ENCODE measurements at regions not wholly inside any gene's neighbourhood (a gene's known extent, or its start where the extent isn't known, plus 50 kb on each side); places are given as distances from the start of the nearest gene placed in this dataset.

DNA sequence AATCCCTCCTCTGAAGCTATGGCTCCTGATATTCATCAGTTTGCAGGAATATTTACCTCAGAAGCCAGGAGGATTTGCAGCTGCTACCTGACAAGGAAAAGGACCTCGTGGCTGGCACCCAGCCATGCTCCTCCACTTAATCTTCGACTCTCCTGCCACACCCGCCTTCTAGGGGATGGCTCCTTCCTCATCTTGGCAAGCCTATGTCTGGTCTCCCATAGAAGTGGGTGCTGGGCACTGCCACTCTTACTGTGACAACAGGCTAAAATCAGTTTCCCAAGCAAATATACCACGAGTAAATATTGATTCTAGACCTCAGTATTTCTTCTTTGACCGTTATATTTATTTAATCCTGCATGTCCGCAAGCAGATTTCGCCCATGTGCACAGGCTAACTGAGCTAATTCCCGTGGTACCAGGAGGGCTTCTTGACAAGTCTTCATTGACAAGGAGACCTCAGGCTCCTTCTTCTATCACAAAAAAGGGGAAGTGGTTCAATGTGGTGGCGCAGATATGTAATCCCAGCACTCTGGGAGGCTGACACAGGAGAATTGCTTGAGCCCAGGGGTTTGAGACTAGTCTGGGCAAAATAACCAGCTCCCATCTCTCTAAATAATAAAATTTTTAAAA is 52.6 kb upstream of the DCTD start:
- no peak for DNase-seq (ENCODE audit: low spot score)

DNA sequence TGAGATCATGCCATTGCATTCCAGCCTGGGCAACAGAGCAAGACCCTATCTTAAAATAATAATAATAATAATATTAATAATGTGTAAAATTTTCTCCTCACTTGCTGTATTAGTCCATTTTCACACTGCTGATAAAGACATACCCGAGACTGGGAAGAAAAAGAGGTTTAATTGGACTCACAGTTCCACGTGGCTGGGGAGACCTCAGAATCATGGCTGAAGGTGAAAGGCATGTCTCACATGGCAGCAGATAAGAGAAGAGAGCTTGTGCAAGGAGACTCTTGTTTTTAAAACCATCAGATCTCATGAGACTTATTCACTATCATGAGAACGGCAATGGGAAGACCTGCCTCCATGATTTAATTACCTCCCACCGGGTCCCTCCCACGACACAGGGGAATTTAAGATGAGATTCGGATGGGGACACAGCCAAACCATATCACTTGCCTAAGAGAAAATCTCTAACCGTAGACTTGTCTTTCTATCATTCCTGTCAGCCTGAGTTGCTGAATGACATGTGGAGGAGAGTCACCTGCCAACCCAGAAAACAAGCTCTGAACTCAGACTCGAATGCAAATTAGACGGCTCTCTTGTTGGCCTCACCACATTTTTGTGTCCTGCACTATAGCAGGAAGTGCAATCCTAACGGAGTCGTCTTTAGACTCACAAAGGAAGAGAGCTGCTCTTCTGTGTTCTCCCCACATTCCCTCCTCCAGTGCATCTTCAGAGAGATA is 51.9 kb upstream of the DCTD start:
- peak; percentile 46 for DNase-seq (ENCODE audit: low spot score)

- DNase-seq (ENCODE audit: low spot score): no peak
Measured at GRCh38 chr4:182967403-182967802, 50.2 kb upstream of the DCTD start.
